Breast epithelium (tissue), 3 donors: ENCODE measurements at regions not wholly inside any gene's neighbourhood (a gene's known extent, or its start where the extent isn't known, plus 50 kb on each side); places are given as distances from the start of the nearest gene placed in this dataset.

ENCODE experiments used
- POLR2A ChIP-seq: fragments of 450-650 bp; IDR thresholded peaks from one replicate; pipeline ENCODE4 v1.6.1; 2016; ENCODE audit warnings: antibody characterized with exemption, mild to moderate bottlenecking, moderate library complexity
- TF ChIP-seq, protein P1 (sequence below), 3 donors: fragments of 450-650 bp; IDR thresholded peaks; one replicate each; pipeline ENCODE4 v1.5.1; 2016 to 2017; ENCODE audit warnings: antibody characterized with exemption in 3 of 3, mild to moderate bottlenecking in 3 of 3, moderate library complexity in 3 of 3

DNA sequence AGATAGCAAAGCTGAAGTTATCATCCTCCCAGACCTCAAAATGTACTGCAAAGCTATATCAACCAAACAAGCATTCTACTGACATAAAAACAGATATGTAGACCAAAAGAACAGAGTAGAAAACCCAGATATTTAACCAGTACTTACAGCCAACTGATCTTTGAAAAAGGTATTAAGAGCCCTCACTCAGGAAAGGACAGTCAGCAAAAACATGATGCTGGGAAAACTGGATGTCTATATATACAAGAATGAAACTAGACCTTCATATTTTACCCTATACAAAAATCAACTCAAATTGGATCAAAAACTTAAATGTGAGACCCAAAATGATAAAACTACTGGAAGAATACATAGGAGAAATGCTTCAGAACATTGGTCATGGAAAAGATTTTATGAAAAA lies 87.5 kb upstream of the MME start:
- TF ChIP-seq, protein P1, sequence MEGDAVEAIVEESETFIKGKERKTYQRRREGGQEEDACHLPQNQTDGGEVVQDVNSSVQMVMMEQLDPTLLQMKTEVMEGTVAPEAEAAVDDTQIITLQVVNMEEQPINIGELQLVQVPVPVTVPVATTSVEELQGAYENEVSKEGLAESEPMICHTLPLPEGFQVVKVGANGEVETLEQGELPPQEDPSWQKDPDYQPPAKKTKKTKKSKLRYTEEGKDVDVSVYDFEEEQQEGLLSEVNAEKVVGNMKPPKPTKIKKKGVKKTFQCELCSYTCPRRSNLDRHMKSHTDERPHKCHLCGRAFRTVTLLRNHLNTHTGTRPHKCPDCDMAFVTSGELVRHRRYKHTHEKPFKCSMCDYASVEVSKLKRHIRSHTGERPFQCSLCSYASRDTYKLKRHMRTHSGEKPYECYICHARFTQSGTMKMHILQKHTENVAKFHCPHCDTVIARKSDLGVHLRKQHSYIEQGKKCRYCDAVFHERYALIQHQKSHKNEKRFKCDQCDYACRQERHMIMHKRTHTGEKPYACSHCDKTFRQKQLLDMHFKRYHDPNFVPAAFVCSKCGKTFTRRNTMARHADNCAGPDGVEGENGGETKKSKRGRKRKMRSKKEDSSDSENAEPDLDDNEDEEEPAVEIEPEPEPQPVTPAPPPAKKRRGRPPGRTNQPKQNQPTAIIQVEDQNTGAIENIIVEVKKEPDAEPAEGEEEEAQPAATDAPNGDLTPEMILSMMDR (IDR thresholded peaks at IDR 0.05), result no peak
- no peak for TF ChIP-seq POLR2A
